HG02885 (cell line): ENCODE measurements at regions not wholly inside any gene's neighbourhood (a gene's known extent, or its start where the extent isn't known, plus 50 kb on each side); places are given as distances from the start of the nearest gene placed in this dataset.
"Not testable (repeated sequence)": the region's sequence is repeated elsewhere in the genome, so short reads cannot be mapped to it uniquely, and the experiment has no call there.

Experiments
- ATAC-seq: cut with Tn5 transposase; IDR thresholded peaks from one replicate; pipeline ENCODE4 v1.9.1; 2021; ENCODE audit warnings: mild to moderate bottlenecking; ENCODE audit not compliant: unreplicated experiment, poor library complexity

GRCh38 chr9:6160579-6160978 lies 55.0 kb upstream of the IL33 start:
- ATAC-seq, result no peak

GRCh38 chr9:6153425-6153824 lies 62.2 kb upstream of the IL33 start:
- ATAC-seq, result no peak

GRCh38 chr9:6152788-6153187 lies 62.8 kb upstream of the IL33 start:
- no peak for ATAC-seq

GRCh38 chr9:6150483-6150882 lies 65.1 kb upstream of the IL33 start:
- no peak for ATAC-seq

- no peak for ATAC-seq
Observed at GRCh38 chr9:6149315-6149714, 66.3 kb upstream of the IL33 start.

GRCh38 chr9:6147846-6148245 lies 67.8 kb upstream of the IL33 start:
- no peak for ATAC-seq

GRCh38 chr9:6144947-6145346 lies 70.7 kb upstream of the IL33 start:
- ATAC-seq, result no peak

- no peak for ATAC-seq
Observed at GRCh38 chr9:6142799-6143454, 72.7 kb upstream of the IL33 start.

GRCh38 chr9:6135780-6136179 lies 79.8 kb upstream of the IL33 start:
- not testable (repeated sequence) for ATAC-seq

GRCh38 chr9:6134661-6135180 lies 80.9 kb upstream of the IL33 start:
- ATAC-seq, result no peak

GRCh38 chr9:6133346-6134063 lies 82.1 kb upstream of the IL33 start:
- ATAC-seq, result peak; percentile 82

GRCh38 chr9:6132650-6133049 lies 83.0 kb upstream of the IL33 start:
- ATAC-seq, result no peak

GRCh38 chr9:6128030-6128429 lies 87.6 kb upstream of the IL33 start:
- no peak for ATAC-seq

- ATAC-seq, result no peak
Observed at GRCh38 chr9:6126377-6126776, 89.2 kb upstream of the IL33 start.

GRCh38 chr9:6123416-6123815 lies 92.2 kb upstream of the IL33 start:
- no peak for ATAC-seq

- ATAC-seq, result no peak
Observed at GRCh38 chr9:6121707-6122106, 93.9 kb upstream of the IL33 start.

- ATAC-seq, result no peak
Observed at GRCh38 chr9:6114424-6114823, 99.0 kb upstream of the RANBP6 start.

GRCh38 chr9:6113819-6114218 lies 98.4 kb upstream of the RANBP6 start:
- no peak for ATAC-seq

- ATAC-seq, result no peak
Observed at GRCh38 chr9:6113312-6113711, 97.9 kb upstream of the RANBP6 start.

GRCh38 chr9:6109986-6110385 lies 94.6 kb upstream of the RANBP6 start:
- ATAC-seq, result no peak

GRCh38 chr9:6109571-6109970 lies 94.1 kb upstream of the RANBP6 start:
- no peak for ATAC-seq
